CD4-positive, alpha-beta T cell treated with Interleukin-6 at 100 ng/mL for 8 hours (primary cell): ENCODE measurements at regions not wholly inside any gene's neighbourhood (a gene's known extent, or its start where the extent isn't known, plus 50 kb on each side); places are given as distances from the start of the nearest gene placed in this dataset.

Experiments
- DNase-seq: peaks from one replicate; pipeline ENCODE4 v3.0.0-alpha.2; 2020; ENCODE audit warnings: mixed read lengths, low spot score

GRCh38 chr4:57607566-57608180, 497.5 kb upstream of the IGFBP7 start:
- no peak for DNase-seq

- no peak for DNase-seq
These were observed 495.2 kb upstream of the IGFBP7 start for GRCh38 chr4:57605376-57605775.

- DNase-seq = no peak
These were observed 492.0 kb upstream of the IGFBP7 start for GRCh38 chr4:57602141-57602540.

GRCh38 chr4:57591073-57591472, 480.9 kb upstream of the IGFBP7 start:
- DNase-seq = no peak

- DNase-seq = no peak
These were observed 478.4 kb upstream of the IGFBP7 start for GRCh38 chr4:57588557-57588956.

- no peak for DNase-seq
These were observed 470.8 kb upstream of the IGFBP7 start for GRCh38 chr4:57580710-57581599.

GRCh38 chr4:57575426-57575825, 465.2 kb upstream of the IGFBP7 start:
- no peak for DNase-seq

- DNase-seq = no peak
These were observed 444.4 kb upstream of the IGFBP7 start for GRCh38 chr4:57554556-57555092.

- DNase-seq = no peak
These were observed 443.5 kb upstream of the IGFBP7 start for GRCh38 chr4:57553728-57554127.

GRCh38 chr4:57550198-57550597, 440.0 kb upstream of the IGFBP7 start:
- DNase-seq = no peak

- DNase-seq = no peak
These were observed 438.7 kb upstream of the IGFBP7 start for GRCh38 chr4:57548856-57549255.

GRCh38 chr4:57544811-57545654, 434.8 kb upstream of the IGFBP7 start:
- DNase-seq = no peak

GRCh38 chr4:57504797-57505530, 394.8 kb upstream of the IGFBP7 start:
- no peak for DNase-seq

GRCh38 chr4:57504139-57504538, 394.0 kb upstream of the IGFBP7 start:
- DNase-seq = no peak

GRCh38 chr4:57501720-57502119, 391.5 kb upstream of the IGFBP7 start:
- no peak for DNase-seq

GRCh38 chr4:57499786-57500185, 389.6 kb upstream of the IGFBP7 start:
- no peak for DNase-seq

GRCh38 chr4:57498251-57498650, 388.1 kb upstream of the IGFBP7 start:
- DNase-seq = no peak

GRCh38 chr4:57496697-57497471, 386.7 kb upstream of the IGFBP7 start:
- no peak for DNase-seq

- no peak for DNase-seq
These were observed 384.6 kb upstream of the IGFBP7 start for GRCh38 chr4:57494821-57495220.

- DNase-seq = no peak
These were observed 382.2 kb upstream of the IGFBP7 start for GRCh38 chr4:57492251-57492878.
